Left lung (tissue), 4 donors: ENCODE measurements at regions not wholly inside any gene's neighbourhood (a gene's known extent, or its start where the extent isn't known, plus 50 kb on each side); places are given as distances from the start of the nearest gene placed in this dataset.
A peak's percentile ranks its signal among the peaks of the same experiment; 100 is the strongest.

Source experiments
- ATAC-seq: fragments of 200-7000 bp; cut with Tn5 transposase; one replicate; pipeline ENCODE4 v1.9.1; 2020; ENCODE audit warnings: moderate library complexity
- DNase-seq, 4 donors: peaks; one replicate each; pipeline ENCODE4 v3.0.0-alpha.2; 2013 to 2020
- H3K27ac ChIP-seq, 2 donors: fragments of 200-600 bp; sonication (generic) in 1 of 2; one replicate each; pipeline versions ENCODE4 v1.5.0 to v1.8.0; 2020 to 2021
- H3K27me3 ChIP-seq, 2 donors: fragments of 200-600 bp; sonication (generic) in 1 of 2; one replicate each; pipeline versions ENCODE4 v1.5.0 to v1.8.0; 2020 to 2021
- H3K36me3 ChIP-seq, 2 donors: fragments of 200-600 bp; sonication (generic) in 1 of 2; one replicate each; pipeline versions ENCODE4 v1.5.0 to v1.8.0; 2020 to 2021
- H3K4me1 ChIP-seq, 2 donors: fragments of 200-600 bp; one replicate each; pipeline ENCODE4 v1.8.0; 2021
- H3K4me3 ChIP-seq, 2 donors: fragments of 200-600 bp; sonication (generic) in 1 of 2; one replicate each; pipeline versions ENCODE4 v1.5.0 to v1.8.0; 2020 to 2021; ENCODE audit warnings: mild to moderate bottlenecking in 1 of 2
- H3K9me3 ChIP-seq, 2 donors: fragments of 200-600 bp; sonication (generic) in 1 of 2; one replicate each; pipeline versions ENCODE4 v1.5.0 to v1.8.0; 2020 to 2021
- CTCF ChIP-seq, 2 donors: fragments of 200-600 bp; sonication (generic) in 1 of 2; IDR thresholded peaks; one replicate each; pipeline versions ENCODE4 v1.5.0 to v1.8.0; 2021; ENCODE audit warnings: antibody characterized with exemption in 2 of 2
- intact Hi-C, 2 donors: fragments of 100-400 bp; cut with DNase I; formaldehyde crosslinking; loops; one replicate each; pipeline versions ENCODE4 v1.11.2 to v1.14.2; 2022
- donor health status: DM: no; HTN: yes; CAD: no.
- donor health status: DM: no; HTN: no; CAD: no.

DNA sequence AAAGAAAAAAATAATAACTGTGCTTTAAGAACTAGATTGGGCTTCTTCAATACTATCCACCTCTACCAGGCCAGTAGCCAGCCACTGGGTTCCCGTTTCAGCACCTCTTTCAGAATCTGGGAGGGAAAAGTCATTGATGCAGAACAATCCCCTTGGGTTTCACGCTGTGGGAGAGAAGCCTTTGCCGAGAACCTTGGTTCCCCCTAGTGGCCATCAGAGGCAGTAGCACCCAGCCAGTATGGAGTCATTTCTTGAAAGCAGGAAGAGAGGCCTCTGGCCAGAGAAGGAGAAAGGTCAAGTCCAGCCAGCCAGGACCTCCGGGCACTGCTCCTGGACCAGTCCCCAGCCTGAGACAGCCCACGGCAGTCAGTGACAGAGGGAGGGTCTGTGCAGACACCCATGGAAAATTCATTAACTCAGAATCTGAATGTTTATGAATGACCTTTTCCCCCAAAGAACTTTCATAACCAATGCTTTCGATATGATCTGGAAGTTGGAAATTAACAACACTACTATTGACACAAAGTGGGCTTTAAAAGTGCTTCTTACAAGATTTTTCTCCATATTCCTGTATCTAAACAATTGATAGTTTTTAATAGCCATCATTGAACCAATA is 51.2 kb upstream of the CDH5 start:
- DNase-seq (peak in 3 of 4 donors; percentile 47 to 85 (median 73)), ATAC-seq (peak; percentile 98)
- H3K27me3 ChIP-seq: no peaks in the 10 kb centered on the region
- H3K4me3 ChIP-seq: no peak overlapping the region
- no peaks in the 10 kb centered on the region for H3K36me3 ChIP-seq
- intact Hi-C loops: no loop called here
- peak; percentile 95 for TF ChIP-seq CTCF (IDR thresholded peaks at IDR 0.05)
- H3K4me1 ChIP-seq: no peaks in the 10 kb centered on the region
- H3K27ac ChIP-seq: no peak overlapping the region
- H3K9me3 ChIP-seq: no peaks in the 10 kb centered on the region

- H3K9me3 ChIP-seq: no peaks in the 10 kb centered on the region
- DNase-seq: no peak
Observed at GRCh38 chr16:66311306-66311705, 55.2 kb upstream of the CDH5 start.

GRCh38 chr16:66309215-66309807 is 57.2 kb upstream of the CDH5 start:
- no peaks in the 10 kb centered on the region for H3K27me3 ChIP-seq
- no peaks in the 10 kb centered on the region for H3K4me1 ChIP-seq
- H3K4me3 ChIP-seq: no peak overlapping the region
- ATAC-seq (no peak), DNase-seq (no peak)
- intact Hi-C loops: no loop called here
- no peak overlapping the region for H3K27ac ChIP-seq
- no peaks in the 10 kb centered on the region for H3K9me3 ChIP-seq
- no peaks in the 10 kb centered on the region for H3K36me3 ChIP-seq
- TF ChIP-seq CTCF (IDR thresholded peaks at IDR 0.05): no peak

More at GRCh38 chr16:66311306-66311705, 55.2 kb upstream of the CDH5 start:
- Histone ChIP-seq H3K27ac (no peak overlapping the region), H3K4me1 (no peaks in the 10 kb centered on the region), H3K27me3 (no peaks in the 10 kb centered on the region), H3K36me3 (no peaks in the 10 kb centered on the region), H3K4me3 (no peak overlapping the region)
- no peak for TF ChIP-seq CTCF (IDR thresholded peaks at IDR 0.05)
- ATAC-seq: no peak
- intact Hi-C loops: no loop called here

GRCh38 chr16:66308096-66308495 is 58.4 kb upstream of the CDH5 start:
- Histone ChIP-seq H3K36me3 (no peaks in the 10 kb centered on the region), H3K4me3 (no peak overlapping the region), H3K9me3 (no peaks in the 10 kb centered on the region), H3K4me1 (no peaks in the 10 kb centered on the region), H3K27me3 (no peaks in the 10 kb centered on the region), H3K27ac (no peak overlapping the region)
- no peak for TF ChIP-seq CTCF (IDR thresholded peaks at IDR 0.05)
- no peak for ATAC-seq
- DNase-seq: peak in 1 of 4 donors; percentile 9
- intact Hi-C loops: no loop called here

GRCh38 chr16:66306366-66307150 is 59.9 kb upstream of the CDH5 start:
- intact Hi-C loops: no loop called here
- ATAC-seq (no peak), DNase-seq (peak in 1 of 4 donors; percentile 10)
- Histone ChIP-seq H3K27ac (no peak overlapping the region), H3K9me3 (no peaks in the 10 kb centered on the region), H3K27me3 (no peaks in the 10 kb centered on the region), H3K4me1 (no peaks in the 10 kb centered on the region), H3K36me3 (no peaks in the 10 kb centered on the region), H3K4me3 (no peak overlapping the region)
- TF ChIP-seq CTCF (IDR thresholded peaks at IDR 0.05): no peak
